HPDE6-E6E7 (cell line): ENCODE measurements at regions not wholly inside any gene's neighbourhood (a gene's known extent, or its start where the extent isn't known, plus 50 kb on each side); places are given as distances from the start of the nearest gene placed in this dataset.
A peak's percentile ranks its signal among the peaks of the same experiment; 100 is the strongest.

ENCODE experiments used
- DNase-seq: peaks from one replicate; pipeline ENCODE4 v3.0.0; 2011; ENCODE audit warnings: missing footprints; ENCODE audit errors: extremely low spot score

GRCh38 chr2:71277536-71278103 is 50.7 kb upstream of the PAIP2B start:
- DNase-seq: no peak

GRCh38 chr2:71277147-71277475 is 50.2 kb upstream of the PAIP2B start:
- DNase-seq: no peak

GRCh38 chr2:71276311-71277146 is 49.6 kb upstream of the PAIP2B start:
- DNase-seq: peak; percentile 93
